Common myeloid progenitor, CD34-positive (primary cell): ENCODE measurements at regions not wholly inside any gene's neighbourhood (a gene's known extent, or its start where the extent isn't known, plus 50 kb on each side); places are given as distances from the start of the nearest gene placed in this dataset.
A peak's percentile ranks its signal among the peaks of the same experiment; 100 is the strongest.
"Not testable (repeated sequence)": the region's sequence is repeated elsewhere in the genome, so short reads cannot be mapped to it uniquely, and the experiment has no call there.

Experiments
- CTCF ChIA-PET: fragments of 350-600 bp; sonication (Branson Sonifier 250); formaldehyde crosslinking; loops from one replicate; lab custom pipeline; 2021; ENCODE audit warnings: antibody characterized with exemption; lab: Charles Lee
- POLR2A ChIA-PET: fragments of 350-600 bp; sonication (Branson Sonifier 250); formaldehyde crosslinking; loops from one replicate; lab custom pipeline; 2021; ENCODE audit warnings: antibody characterized with exemption; lab: Charles Lee
- DNase-seq, 3 donors: peaks; one replicate each; pipeline versions ENCODE4 v3.0.0 to v3.0.0-alpha.2; 2013
- H3K27ac ChIP-seq, 2 experiments: 1 replicate in 1 of 2; 2 replicates in 1 of 2; pipeline ENCODE4 v1.7.0; 2013; ENCODE audit warnings: inconsistent platforms in 2 of 2, low read length in 2 of 2, mild to moderate bottlenecking in 2 of 2, low read depth in 1 of 2, moderate library complexity in 1 of 2; ENCODE audit not compliant: severe bottlenecking in 2 of 2, insufficient read depth in 1 of 2, poor library complexity in 1 of 2
- H3K27me3 ChIP-seq, 5 experiments: replicated peaks in 2 of 5; 1 replicate in 3 of 5; 2 replicates in 2 of 5; pipeline versions ENCODE4 v1.6.1 to v1.7.0; 2013; ENCODE audit warnings: low read length in 4 of 5, mild to moderate bottlenecking in 2 of 5, moderate library complexity in 2 of 5, inconsistent platforms in 1 of 5; ENCODE audit not compliant: insufficient read depth in 5 of 5, control insufficient read depth in 4 of 5
- H3K36me3 ChIP-seq, 4 experiments: 1 replicate in 2 of 4; 2 replicates in 2 of 4; pipeline versions ENCODE4 v1.6.1 to v1.7.0; 2013; ENCODE audit warnings: low read length in 3 of 4, control low read depth in 1 of 4, mild to moderate bottlenecking in 1 of 4; ENCODE audit not compliant: control insufficient read depth in 4 of 4, insufficient read depth in 4 of 4
- H3K4me1 ChIP-seq, 4 experiments: 1 replicate in 3 of 4; 2 replicates in 1 of 4; pipeline versions ENCODE4 v1.6.1 to v1.7.1; 2013; ENCODE audit warnings: low read length in 3 of 4, mild to moderate bottlenecking in 3 of 4, control low read depth in 1 of 4, inconsistent platforms in 1 of 4, moderate library complexity in 1 of 4; ENCODE audit not compliant: control insufficient read depth in 4 of 4, insufficient read depth in 4 of 4; ENCODE audit errors: control extremely low read depth in 1 of 4
- H3K4me3 ChIP-seq, 7 experiments: 1 replicate in 4 of 7; 2 replicates in 3 of 7; pipeline versions ENCODE4 v1.5.1 to v1.7.0; 2013; ENCODE audit warnings: mild to moderate bottlenecking in 7 of 7, low read length in 6 of 7, moderate library complexity in 6 of 7, inconsistent platforms in 2 of 7, low read depth in 2 of 7, control low read depth in 1 of 7; ENCODE audit not compliant: insufficient read depth in 4 of 7, control insufficient read depth in 1 of 7; ENCODE audit errors: extremely low read depth in 1 of 7
- H3K9me3 ChIP-seq, 5 experiments: 1 replicate in 4 of 5; 2 replicates in 1 of 5; pipeline versions ENCODE4 v1.6.1 to v1.7.1; 2013; ENCODE audit warnings: low read length in 4 of 5, mild to moderate bottlenecking in 2 of 5, inconsistent platforms in 1 of 5, low read depth in 1 of 5, moderate library complexity in 1 of 5; ENCODE audit not compliant: control insufficient read depth in 4 of 5, insufficient read depth in 2 of 5; ENCODE audit errors: control extremely low read depth in 1 of 5
- WGBS: methylation state at CpG from one replicate; pipeline ENCODE4 v1.1.5; 2013; ENCODE audit not compliant: insufficient coverage; 5-methylcytosine and 5-hydroxymethylcytosine counted together

- DNase-seq, result peak in 1 of 3 donors; percentile 15
- Histone ChIP-seq H3K9me3 (peaks cover 0 to 1% (median 0%) of the 10 kb centered on the region in 5 experiments), H3K4me3 (no peak overlapping the region), H3K4me1 (peaks cover 6 to 15% (median 13%) of the 10 kb centered on the region in 4 experiments), H3K36me3 (no peaks in the 10 kb centered on the region), H3K27me3 (no peaks in the 10 kb centered on the region), H3K27ac (no peak overlapping the region)
- WGBS, result 100% methylated on average over 4 of the region's 6 CpGs
- ChIA-PET CTCF (no interaction called here), POLR2A (no interaction called here)
Measured at GRCh38 chr14:89699071-89699470, 255.5 kb downstream of the EFCAB11 start.

- Histone ChIP-seq H3K9me3 (peaks cover 0 to 1% (median 0%) of the 10 kb centered on the region in 5 experiments), H3K4me1 (peaks cover 6 to 15% (median 13%) of the 10 kb centered on the region in 4 experiments), H3K4me3 (no peak overlapping the region), H3K27ac (no peak overlapping the region), H3K36me3 (no peaks in the 10 kb centered on the region), H3K27me3 (no peaks in the 10 kb centered on the region)
- ChIA-PET CTCF (interaction anchor here (1.0 kb wide), 1 partner anchor 74 kb away, joined by 3 read pairs; no protein-coding TSS in a partner anchor), POLR2A (no interaction called here)
- DNase-seq, result no peak
- 78% methylated on average over 6 of the region's 8 CpGs for WGBS
Measured at GRCh38 chr14:89697281-89698060, 257.1 kb downstream of the EFCAB11 start.

- Histone ChIP-seq H3K9me3 (peaks cover 0 to 1% (median 0%) of the 10 kb centered on the region in 5 experiments), H3K36me3 (no peaks in the 10 kb centered on the region), H3K4me3 (no peak overlapping the region), H3K4me1 (peaks cover 0 to 2% (median 2%) of the 10 kb centered on the region in 4 experiments), H3K27me3 (no peaks in the 10 kb centered on the region), H3K27ac (no peak overlapping the region)
- no peak for DNase-seq
- 100% methylated on average over 2 of the region's 2 CpGs for WGBS
- ChIA-PET POLR2A (no interaction called here), CTCF (no interaction called here)
Measured at GRCh38 chr14:89695846-89696245, 258.7 kb downstream of the EFCAB11 start.

- Histone ChIP-seq H3K9me3 (peaks cover 0 to 2% (median 0%) of the 10 kb centered on the region in 5 experiments), H3K4me3 (no peak overlapping the region), H3K27me3 (no peaks in the 10 kb centered on the region), H3K4me1 (no peaks in the 10 kb centered on the region), H3K36me3 (no peaks in the 10 kb centered on the region), H3K27ac (no peak overlapping the region)
- ChIA-PET CTCF (interaction anchor here (1.1 to 1.5 kb wide), 2 partner anchors 31 to 49 kb away, joined by 3 to 4 read pairs; no protein-coding TSS in a partner anchor), POLR2A (no interaction called here)
- DNase-seq, result no peak
- 95% methylated on average over 4 of the region's 7 CpGs for WGBS
Measured at GRCh38 chr14:89690139-89690538, 264.4 kb downstream of the EFCAB11 start.

- H3K4me3 ChIP-seq, H3K4me1 ChIP-seq, DNase-seq, H3K27ac ChIP-seq, H3K9me3 ChIP-seq, H3K36me3 ChIP-seq, POLR2A ChIA-PET, H3K27me3 ChIP-seq, CTCF ChIA-PET: not testable (repeated sequence)
- 97% methylated on average over 6 of the region's 7 CpGs for WGBS
Measured at GRCh38 chr14:89689711-89690110, 264.8 kb downstream of the EFCAB11 start.

- CTCF ChIA-PET, result no interaction called here
- WGBS, result 96% methylated on average over 4 of the region's 6 CpGs
Measured at GRCh38 chr14:89688507-89689211, 265.9 kb downstream of the EFCAB11 start.

GRCh38 chr14:89687129-89687528 lies 267.4 kb downstream of the EFCAB11 start:
- POLR2A ChIA-PET, H3K27me3 ChIP-seq, H3K4me3 ChIP-seq, H3K9me3 ChIP-seq, H3K27ac ChIP-seq, CTCF ChIA-PET, DNase-seq, H3K4me1 ChIP-seq, H3K36me3 ChIP-seq: not testable (repeated sequence)
- WGBS, result 100% methylated on average over 2 of the region's 3 CpGs

More at GRCh38 chr14:89688507-89689211, 265.9 kb downstream of the EFCAB11 start:
- no peak for DNase-seq
- no peak overlapping the region for H3K4me3 ChIP-seq
- H3K27me3 ChIP-seq, result no peaks in the 10 kb centered on the region
- no peaks in the 10 kb centered on the region for H3K4me1 ChIP-seq
- POLR2A ChIA-PET, result no interaction called here
- no peaks in the 10 kb centered on the region for H3K36me3 ChIP-seq
- no peak overlapping the region for H3K27ac ChIP-seq
- H3K9me3 ChIP-seq, result peaks cover 0 to 6% (median 3%) of the 10 kb centered on the region in 5 experiments
